CD4-positive, alpha-beta T cell treated with Interleukin-12 subunit alpha and Interleukin-12 subunit beta, for 1 hour (primary cell): ENCODE measurements at regions not wholly inside any gene's neighbourhood (a gene's known extent, or its start where the extent isn't known, plus 50 kb on each side); places are given as distances from the start of the nearest gene placed in this dataset.

Experiments
- DNase-seq: peaks from one replicate; pipeline ENCODE4 v3.0.0-alpha.2; 2020

DNA sequence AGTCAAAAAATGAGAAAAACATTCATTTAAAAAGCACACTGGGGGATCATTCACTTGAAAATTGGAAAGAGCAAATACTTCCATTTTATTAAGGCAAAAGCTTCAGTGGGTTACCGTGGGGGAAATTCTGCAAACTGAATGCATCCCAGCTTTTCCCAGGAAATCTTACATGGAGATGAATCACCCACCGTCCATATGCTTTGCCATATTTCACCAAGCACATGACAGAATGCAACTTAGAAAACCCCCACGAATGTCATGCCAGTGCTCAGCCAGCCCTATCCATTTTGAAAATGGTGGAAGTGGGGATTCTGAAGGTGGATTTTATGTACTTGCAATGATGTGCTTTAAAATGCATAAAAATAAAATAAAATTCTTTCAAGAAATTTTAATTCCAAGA lies 485.5 kb upstream of the ID2 start:
- no peak for DNase-seq

DNA sequence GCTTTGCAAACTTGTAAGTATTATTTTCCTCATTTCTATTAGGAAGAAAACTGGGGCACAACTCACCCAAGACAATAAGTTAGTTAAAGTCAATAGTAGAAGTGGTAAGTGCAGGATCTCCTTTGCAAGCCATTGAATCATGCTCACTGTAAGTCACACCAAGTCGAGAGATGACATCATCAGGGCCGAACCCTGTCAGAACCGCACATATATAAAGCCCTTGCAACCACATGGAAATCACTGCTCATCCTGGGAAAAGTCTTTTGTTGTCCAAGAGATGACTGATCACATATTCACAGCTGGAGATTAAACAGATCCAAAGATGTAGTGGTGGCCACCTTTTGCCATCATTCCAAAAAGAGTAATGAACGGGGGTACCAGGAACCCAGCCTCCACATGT lies 484.8 kb upstream of the ID2 start:
- no peak for DNase-seq

- DNase-seq, result no peak
Measured at GRCh38 chr2:8197825-8198224, 484.0 kb upstream of the ID2 start.

DNA sequence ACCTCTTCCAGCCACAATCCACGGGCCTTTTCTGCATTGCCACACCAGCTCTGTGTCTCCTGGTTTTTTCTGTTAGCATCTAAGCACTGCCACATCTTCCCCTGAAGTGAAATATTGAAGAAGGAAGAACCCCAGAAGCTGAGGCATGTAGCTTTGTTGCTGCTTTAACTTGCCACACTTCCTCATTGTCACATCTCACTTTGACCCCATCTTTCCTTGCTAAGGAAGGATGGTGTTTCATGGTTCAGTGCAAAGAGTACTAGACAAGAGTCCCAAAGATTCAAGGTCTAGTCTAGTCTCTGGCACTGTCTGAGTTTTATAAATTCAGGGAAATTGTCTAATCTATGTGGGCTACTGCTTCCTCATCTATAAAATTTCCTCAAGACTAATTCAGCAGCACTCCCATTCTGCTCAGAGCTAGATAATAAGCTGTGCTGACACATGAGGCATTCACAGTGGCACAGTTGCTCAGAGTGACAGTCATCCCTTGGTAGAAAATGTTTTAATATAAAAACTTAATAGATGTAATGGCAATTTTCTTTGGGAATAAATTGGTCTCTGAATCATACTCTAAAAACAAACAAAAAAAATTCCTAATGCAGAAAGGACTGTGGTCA lies 483.0 kb upstream of the ID2 start:
- DNase-seq, result no peak

DNA sequence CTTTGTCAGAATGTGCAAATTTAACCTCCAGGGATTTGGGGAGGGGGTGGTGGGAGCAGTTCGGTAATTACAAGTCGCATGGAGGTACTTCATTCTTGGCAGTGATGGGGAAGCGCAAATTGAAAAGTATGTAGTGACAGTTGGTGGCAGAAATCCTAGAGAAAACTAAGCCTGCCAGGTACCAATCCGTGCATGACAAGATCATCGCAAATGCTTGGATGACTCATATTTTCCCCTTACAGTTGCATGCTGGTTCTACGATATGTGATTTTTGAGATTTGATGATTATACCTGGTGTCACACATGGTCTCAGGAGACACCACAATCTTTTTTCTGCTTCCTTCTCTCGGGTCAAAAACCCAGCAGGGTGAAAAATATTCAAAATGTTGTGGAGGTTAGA lies 479.7 kb upstream of the ID2 start:
- no peak for DNase-seq

DNA sequence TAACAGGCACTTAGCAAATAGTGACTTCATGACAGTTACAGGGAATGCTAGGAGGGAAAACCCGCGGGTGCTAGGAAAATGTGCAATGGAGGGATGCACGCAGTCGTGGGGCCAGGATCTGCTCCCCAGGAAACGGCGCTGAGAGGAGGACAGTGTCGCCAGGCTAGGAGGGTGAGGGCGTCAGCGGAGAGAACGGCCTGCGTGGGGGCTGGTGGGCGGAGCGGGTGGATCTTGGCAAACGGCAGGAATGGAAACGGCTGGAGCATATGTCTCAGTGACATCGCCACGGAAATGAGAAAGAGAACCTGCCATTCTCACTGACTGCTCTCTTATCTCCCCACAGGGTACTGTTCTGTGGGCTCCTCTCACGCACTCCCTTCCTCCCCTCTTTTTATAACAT lies 478.5 kb upstream of the ID2 start:
- DNase-seq, result no peak

- no peak for DNase-seq
Measured at GRCh38 chr2:8204711-8205110, 477.1 kb upstream of the ID2 start.

GRCh38 chr2:8209494-8209893 lies 472.4 kb upstream of the ID2 start:
- DNase-seq, result no peak

GRCh38 chr2:8211384-8211783 lies 470.5 kb upstream of the ID2 start:
- no peak for DNase-seq

GRCh38 chr2:8212239-8212638 lies 469.6 kb upstream of the ID2 start:
- no peak for DNase-seq

GRCh38 chr2:8214036-8214615 lies 467.7 kb upstream of the ID2 start:
- no peak for DNase-seq

GRCh38 chr2:8215159-8215863 lies 466.5 kb upstream of the ID2 start:
- no peak for DNase-seq

GRCh38 chr2:8215982-8216381 lies 465.9 kb upstream of the ID2 start:
- DNase-seq, result no peak

DNA sequence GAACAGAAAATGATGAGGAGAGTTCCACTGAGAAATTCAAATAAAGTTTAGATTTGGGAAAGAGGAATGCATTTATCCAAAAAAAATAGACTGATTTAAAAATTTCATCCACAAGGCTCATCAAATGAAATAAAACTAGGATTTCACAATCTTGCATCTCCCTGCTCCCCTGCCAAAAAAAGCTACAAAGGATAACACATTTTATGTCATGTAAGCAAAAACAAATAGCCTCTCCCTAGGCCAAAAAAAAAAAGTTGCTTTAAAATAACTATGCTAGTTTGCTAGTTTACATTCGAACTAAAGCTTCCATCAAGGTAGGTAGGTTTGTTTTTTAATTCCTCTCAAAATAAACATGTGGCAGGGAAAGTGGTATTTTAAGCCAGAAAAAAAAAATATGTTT lies 465.5 kb upstream of the ID2 start:
- no peak for DNase-seq

DNA sequence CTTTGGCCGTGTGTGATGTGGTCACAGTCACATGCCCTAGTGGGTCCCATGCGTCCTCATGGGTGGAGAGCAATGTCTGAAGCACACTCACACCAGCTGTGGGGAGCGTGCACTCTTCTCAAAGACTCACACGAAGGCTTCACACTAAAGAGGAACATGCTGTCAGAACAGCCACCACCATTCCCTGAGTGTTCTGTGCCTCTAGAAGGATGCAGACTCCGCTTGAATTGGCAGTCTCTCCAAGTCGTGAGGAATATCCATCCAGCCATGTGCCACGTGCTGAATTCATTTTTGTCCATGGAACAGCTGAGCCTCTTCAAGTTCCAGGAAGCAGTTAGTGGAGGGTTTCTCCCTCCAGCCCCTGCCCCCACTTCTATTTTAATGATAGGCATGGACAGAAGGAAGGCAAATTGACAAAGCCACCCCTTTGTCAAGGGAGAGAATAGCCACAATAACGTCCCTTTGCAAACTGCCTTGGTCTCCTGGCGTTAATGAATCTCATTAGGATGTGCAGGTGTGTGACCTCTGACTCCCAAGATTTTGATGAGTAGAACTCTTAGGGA lies 464.3 kb upstream of the ID2 start:
- DNase-seq, result no peak

DNA sequence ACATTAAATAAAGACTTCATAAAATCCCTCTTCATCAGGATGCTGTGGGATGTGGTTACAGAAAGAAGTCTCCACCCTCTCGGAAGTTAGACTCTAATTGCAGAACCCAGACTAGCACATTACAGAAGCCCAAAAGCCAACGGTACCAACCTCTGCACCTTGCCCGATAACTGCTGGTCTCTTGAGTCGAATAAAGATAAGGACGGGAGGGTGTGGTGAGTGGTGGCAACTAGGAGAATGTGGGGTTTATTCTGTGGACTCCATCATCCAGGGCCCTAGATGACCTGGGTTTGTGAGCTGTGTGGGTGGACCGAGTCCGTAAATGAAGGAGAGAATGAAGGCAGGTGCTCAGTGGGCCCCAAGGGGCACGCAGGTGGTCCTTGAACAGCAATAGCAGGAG lies 462.8 kb upstream of the ID2 start:
- no peak for DNase-seq

GRCh38 chr2:8219631-8220355 lies 462.1 kb upstream of the ID2 start:
- no peak for DNase-seq

DNA sequence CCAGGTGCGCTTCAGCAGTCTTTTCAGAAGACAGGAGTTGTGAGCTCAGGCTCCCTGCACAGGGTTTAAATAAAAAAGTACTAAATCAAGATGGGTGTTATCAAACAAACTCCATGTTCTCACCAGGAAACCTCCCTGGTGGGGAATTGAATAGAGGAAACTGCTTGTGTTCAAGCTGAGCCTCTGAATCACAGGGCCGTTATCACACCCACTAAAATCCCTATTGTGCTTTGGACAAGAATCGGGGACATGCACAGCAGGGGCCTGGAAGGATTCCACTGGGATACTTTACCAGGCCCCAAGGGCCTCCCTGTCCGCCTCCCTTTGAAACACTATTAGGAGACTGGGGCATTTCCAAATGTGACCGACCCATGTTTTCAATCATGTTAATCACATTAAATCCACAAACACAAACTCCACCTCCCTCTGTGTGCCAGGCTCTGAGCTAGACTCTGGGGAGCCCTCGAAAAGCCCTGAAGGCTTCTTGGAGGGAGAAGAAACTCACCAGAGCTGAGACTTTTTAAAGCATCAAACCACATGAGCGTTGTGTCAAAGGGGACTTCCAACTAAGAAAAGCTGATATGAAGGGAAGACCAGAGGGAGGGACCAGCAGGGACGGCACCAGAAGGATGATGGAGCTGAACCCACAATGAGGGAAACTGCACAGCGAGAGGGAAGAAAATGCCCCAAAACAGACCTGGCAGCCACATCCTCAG lies 458.7 kb upstream of the ID2 start:
- no peak for DNase-seq

DNA sequence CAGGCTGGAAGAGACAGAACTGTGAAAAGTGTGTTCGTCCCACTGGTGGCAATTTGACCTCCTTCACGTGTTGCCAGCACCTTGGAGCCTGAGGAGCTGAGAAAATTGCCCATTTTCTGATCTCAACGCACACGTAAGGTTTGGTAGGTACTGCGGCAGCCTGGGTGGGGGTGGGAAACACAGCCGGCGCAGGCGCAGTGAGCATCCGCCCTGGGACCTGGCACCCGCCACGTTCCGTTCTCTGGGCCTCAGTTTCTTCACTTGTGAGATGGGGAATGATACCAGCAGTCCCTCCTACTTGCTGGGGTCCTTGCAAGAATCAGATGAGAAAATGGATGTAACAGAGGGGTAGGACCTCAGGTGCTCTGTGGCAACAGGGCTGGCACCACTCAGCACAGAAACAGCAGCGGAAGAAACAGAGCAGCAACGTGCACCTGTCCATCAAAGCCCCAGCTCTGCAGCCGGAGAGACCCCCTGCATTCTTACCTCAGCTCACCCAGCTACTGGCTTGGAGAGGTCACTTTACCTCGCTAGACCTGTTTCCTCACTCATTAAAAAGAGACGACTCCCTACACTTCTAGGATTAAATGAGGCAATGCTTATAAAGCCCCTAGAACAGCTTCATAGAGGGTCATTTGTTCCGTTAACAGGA lies 458.0 kb upstream of the ID2 start:
- no peak for DNase-seq

DNA sequence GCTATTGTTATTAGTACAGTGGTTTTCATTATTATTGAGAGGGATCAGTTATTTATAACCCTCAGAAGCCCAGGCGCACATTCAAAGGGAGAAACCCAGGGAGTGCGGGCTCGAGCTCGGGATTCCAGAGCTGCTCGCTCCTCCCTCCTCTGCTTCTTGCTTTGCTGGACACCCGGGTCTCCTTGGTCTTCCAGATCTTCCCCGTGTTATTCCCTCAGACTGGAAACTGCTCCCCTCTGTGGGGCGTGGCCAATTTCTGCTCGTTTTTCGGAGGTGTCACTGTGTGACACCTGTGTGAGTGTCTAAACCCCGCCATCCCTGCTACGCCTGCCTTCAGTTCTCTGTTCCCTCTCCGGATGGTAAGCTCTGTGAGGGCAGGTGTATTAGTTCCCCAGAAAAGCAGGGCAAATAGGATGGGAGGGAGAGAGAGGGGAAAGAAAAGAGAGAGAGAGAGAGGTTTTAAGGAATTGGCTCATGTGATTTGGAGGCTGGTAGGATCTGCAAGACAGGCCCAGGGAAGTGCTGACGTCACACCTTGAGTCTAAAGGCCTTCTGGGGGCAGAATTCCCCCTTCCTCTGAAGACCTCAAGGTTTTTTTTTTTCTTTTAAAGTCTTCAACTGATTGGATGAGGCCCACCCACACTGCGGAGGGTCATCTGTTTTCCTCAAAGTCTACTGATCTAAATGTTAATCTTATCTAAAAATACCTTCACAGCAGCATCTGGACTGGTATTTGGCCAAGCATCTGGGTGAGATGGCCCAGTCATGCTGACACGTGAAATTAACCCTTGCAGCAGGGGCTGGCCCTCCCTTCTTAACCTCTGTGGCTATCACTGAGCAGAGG lies 457.3 kb upstream of the ID2 start:
- DNase-seq, result no peak

DNA sequence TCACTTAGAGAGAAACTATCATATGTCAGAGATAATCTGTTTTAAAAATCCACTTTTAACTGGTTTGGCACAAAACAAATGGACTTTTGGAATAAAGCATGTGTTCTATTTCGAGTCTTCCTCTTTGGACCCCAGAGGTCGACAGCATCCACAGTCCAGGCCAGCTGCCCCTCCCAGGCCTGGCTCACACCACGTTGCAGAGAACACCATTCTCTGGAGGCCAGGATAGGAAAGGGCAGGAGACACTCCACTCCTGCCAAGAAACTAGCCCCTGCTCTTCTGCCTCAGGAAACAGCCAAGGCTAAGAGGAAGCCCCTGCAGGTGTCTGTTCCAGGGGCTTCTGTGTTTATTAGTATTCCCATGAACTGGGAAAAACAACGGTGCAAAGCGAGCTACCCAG lies 456.6 kb upstream of the ID2 start:
- no peak for DNase-seq

DNA sequence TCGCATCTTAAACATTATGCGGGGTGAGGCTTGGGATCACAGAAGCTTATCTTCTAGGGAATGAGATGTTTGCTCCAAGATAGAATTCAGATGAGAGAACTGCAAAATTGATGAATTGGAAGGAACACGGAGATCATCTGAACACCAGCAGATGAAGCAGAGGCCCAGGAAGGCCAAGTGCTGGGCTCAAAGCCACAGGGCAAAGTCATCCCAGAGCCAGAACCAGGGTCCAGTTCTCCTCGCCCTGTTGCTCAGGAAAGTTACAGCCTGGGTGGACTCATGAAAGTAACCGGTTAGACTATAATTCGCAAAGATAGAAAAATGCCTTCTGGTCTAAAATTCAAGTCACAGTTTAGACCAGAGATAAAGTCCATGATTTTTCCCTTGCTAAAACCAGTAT lies 456.1 kb upstream of the ID2 start:
- no peak for DNase-seq
